ENCODE measurements at regions not wholly inside any gene's neighbourhood (a gene's known extent, or its start where the extent isn't known, plus 50 kb on each side); places are given as distances from the start of the nearest gene placed in this dataset.

- H2AFZ ChIP-seq (ENCODE audit: low read depth), result no peak overlapping the region
- DNase-seq, result peak; percentile 22
- no peaks in the 10 kb centered on the region for H3K36me3 ChIP-seq (replicated peaks in 1 of 2; ENCODE audit: control insufficient read depth in 1 of 2, insufficient read depth in 2 of 2, low read length in 1 of 2)
- WGBS (ENCODE audit: low lambda C conversion rate), result 23% methylated on average over 4 of the region's 4 CpGs
- CTCF ChIA-PET, result interaction anchor here (1.4 kb wide), 1 partner anchor 25 kb away, joined by 5 read pairs; no protein-coding TSS in a partner anchor
- no peaks in the 10 kb centered on the region for H3F3A ChIP-seq (replicated peaks; ENCODE audit: insufficient read depth)
- no peaks in the 10 kb centered on the region for H3K9me3 ChIP-seq
- POLR2A ChIA-PET, result no interaction called here
- no peaks in the 10 kb centered on the region for H3K79me2 ChIP-seq (ENCODE audit: insufficient read depth)
- H3K27ac ChIP-seq (ENCODE audit: low read depth in 2 of 2, low read length in 1 of 2), result no peak overlapping the region
- peaks cover 0 to 2% of the 10 kb centered on the region in 2 experiments; a peak in 1 of 4 replicates for H3K4me1 ChIP-seq (ENCODE audit: control insufficient read depth in 1 of 2, insufficient read depth in 2 of 2, low read depth in 1 of 2, low read length in 1 of 2)
- no peak overlapping the region for H3K4me3 ChIP-seq (ENCODE audit: low read depth in 2 of 2, low read length in 1 of 2)
- no peak overlapping the region for H3K9ac ChIP-seq
- no peaks in the 10 kb centered on the region for H3K9me2 ChIP-seq
- H4K20me1 ChIP-seq (ENCODE audit: insufficient read depth), result no peaks in the 10 kb centered on the region
- H3K27me3 ChIP-seq (ENCODE audit: insufficient read depth), result no peaks in the 10 kb centered on the region
- no peak overlapping the region for H3K4me2 ChIP-seq
- TF ChIP-seq REST (IDR thresholded peaks at IDR 0.05; ENCODE audit: low read depth, low read length) (no peak), YY1 (IDR thresholded peaks at IDR 0.05; ENCODE audit: low read depth) (no peak), RXRA (IDR thresholded peaks at IDR 0.05; ENCODE audit: borderline replicate concordance, low read depth) (no peak), ZBTB33 (IDR thresholded peaks at IDR 0.05; ENCODE audit: borderline replicate concordance, low read depth) (no peak), RAD21 (IDR thresholded peaks at IDR 0.05; ENCODE audit: low read length) (no peak), EZH2phosphoT487 (IDR thresholded peaks at IDR 0.05; ENCODE audit: borderline replicate concordance, low read depth) (no peak), TCF12 (IDR thresholded peaks at IDR 0.05) (no peak), FOXJ3 (CRISPR knock-in tag; IDR thresholded peaks at IDR 0.05) (no peak), TAF1 (IDR thresholded peaks at IDR 0.05; ENCODE audit: borderline replicate concordance, low read depth, low read length) (no peak), NFIC (IDR thresholded peaks at IDR 0.05; ENCODE audit: borderline replicate concordance) (no peak), NRF1 (IDR thresholded peaks at IDR 0.05; ENCODE audit: low read depth, low read length) (no peak), MXI1 (IDR thresholded peaks at IDR 0.05; ENCODE audit: low read depth, low read length) (no peak), FOXM1 (IDR thresholded peaks at IDR 0.05; ENCODE audit: low read depth) (no peak), PBX3 (IDR thresholded peaks at IDR 0.05) (no peak), SMC3 (IDR thresholded peaks at IDR 0.05; ENCODE audit: low read depth, low read length) (no peak), JUND (IDR thresholded peaks at IDR 0.05) (no peak), CHD2 (IDR thresholded peaks at IDR 0.05; ENCODE audit: low read length, partially characterized antibody) (no peak)
Measured at GRCh38 chr1:18010408-18010807, 97.2 kb upstream of the IGSF21 start.
